ENCODE measurements at regions not wholly inside any gene's neighbourhood (a gene's known extent, or its start where the extent isn't known, plus 50 kb on each side); places are given as distances from the start of the nearest gene placed in this dataset.

DNA sequence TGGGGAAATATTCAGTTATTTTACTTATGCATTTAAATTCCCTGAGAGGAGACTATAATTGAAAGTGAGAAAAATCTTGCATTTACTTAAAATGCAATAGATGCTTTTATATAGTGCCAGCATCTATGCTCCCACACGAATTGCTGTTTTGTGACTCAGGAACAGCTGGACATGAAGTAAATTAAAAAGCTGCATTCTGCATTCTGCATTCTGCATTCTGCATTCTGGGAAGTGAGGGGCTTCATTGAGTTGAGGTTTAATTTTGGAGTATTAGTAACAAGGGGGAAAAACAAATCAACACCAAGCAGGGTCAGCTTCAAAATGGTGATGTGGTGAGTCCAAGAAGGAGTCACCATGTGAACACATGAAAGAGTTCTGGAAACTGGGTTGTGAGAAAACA, 101.2 kb downstream of the C12orf50 start:
- CTCF ChIA-PET = no interaction called here
- H3K4me2 ChIP-seq (ENCODE audit: insufficient read depth, low read length) = no peak overlapping the region
- H3K9me3 ChIP-seq (replicated peaks; ENCODE audit: control insufficient read depth, insufficient read depth, low read length) = no peaks in the 10 kb centered on the region
- H3K36me3 ChIP-seq (ENCODE audit: control insufficient read depth in 2 of 2, extremely low read depth in 1 of 2, insufficient read depth in 2 of 2, low read length in 2 of 2) = no peaks in the 10 kb centered on the region
- no peak overlapping the region for H3K27ac ChIP-seq (ENCODE audit: insufficient read depth, low read depth, low read length)
- dilution Hi-C loops (cut with MboI; ENCODE audit: extremely low pct_ligation_motif_present, low sequenced_read_pairs) (no loop called here), intact Hi-C loops (cut with micrococcal nuclease) (no loop called here)
- TF ChIP-seq MYC (IDR thresholded peaks at IDR 0.05; ENCODE audit: low read depth, low read length) = no peak
- H4K20me1 ChIP-seq (replicated peaks; ENCODE audit: control insufficient read depth, extremely low read depth, insufficient read depth, low read length) = no peaks in the 10 kb centered on the region
- H3K9me1 ChIP-seq (replicated peaks; ENCODE audit: control insufficient read depth, extremely low read depth, insufficient read depth, low read length) = no peaks in the 10 kb centered on the region
- no peaks in the 10 kb centered on the region for H3K4me1 ChIP-seq (ENCODE audit: control insufficient read depth, extremely low read depth, insufficient read depth, low read length)
- no peak overlapping the region for H3K9ac ChIP-seq (replicated peaks; ENCODE audit: extremely low read depth, insufficient read depth, low read length)
- H3K79me2 ChIP-seq (ENCODE audit: control insufficient read depth, insufficient read depth, low read length) = no peaks in the 10 kb centered on the region
- POLR2A ChIA-PET = no interaction called here
- DNase-seq (ENCODE audit: low read depth, low spot score) (no peak), FAIRE-seq (no peak)
- H3K4me3 ChIP-seq (replicated peaks in 1 of 3; ENCODE audit: insufficient read depth in 1 of 3, low read depth in 1 of 3, low read length in 3 of 3) = no peak overlapping the region
- no TSS peak for BruUV-seq (replicated peaks)
- no peaks in the 10 kb centered on the region for H3K27me3 ChIP-seq (ENCODE audit: control insufficient read depth in 2 of 2, insufficient read depth in 2 of 2, low read length in 2 of 2)
- H2AFZ ChIP-seq (ENCODE audit: low read depth, low read length) = no peak overlapping the region

DNA sequence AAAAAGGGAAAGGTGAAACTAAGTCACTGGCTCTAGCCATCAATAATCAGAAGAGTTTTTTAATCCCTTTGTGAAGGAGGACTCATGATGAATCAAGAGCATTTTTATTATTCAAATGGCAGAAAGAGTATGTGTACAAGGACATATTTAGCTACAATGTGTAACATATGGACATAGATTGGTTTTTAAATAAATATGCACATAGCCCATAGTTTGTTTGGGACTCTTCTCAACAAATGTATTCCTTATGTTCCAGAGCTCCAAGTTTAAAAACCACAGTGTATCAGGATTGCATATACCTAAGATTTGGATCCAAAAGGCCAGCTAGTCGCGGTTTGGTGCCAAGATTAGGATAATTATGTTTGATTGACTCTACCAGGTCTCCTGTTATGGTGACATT, 104.2 kb downstream of the C12orf50 start:
- BruUV-seq (replicated peaks) = no TSS peak
- CTCF ChIA-PET = interaction anchor here (0.8 to 2.9 kb wide), 2 partner anchors 9 to 14 kb away, joined by 4 to 8 read pairs; no protein-coding TSS in a partner anchor
- intact Hi-C loops (cut with micrococcal nuclease) = no loop called here

More for the DNA sequence above, 104.2 kb downstream of the C12orf50 start:
- Histone ChIP-seq H3K9ac (replicated peaks; ENCODE audit: extremely low read depth, insufficient read depth, low read length) (no peak overlapping the region), H2AFZ (ENCODE audit: low read depth, low read length) (no peak overlapping the region), H3K9me3 (replicated peaks; ENCODE audit: control insufficient read depth, insufficient read depth, low read length) (no peaks in the 10 kb centered on the region), H3K79me2 (ENCODE audit: control insufficient read depth, insufficient read depth, low read length) (no peaks in the 10 kb centered on the region), H4K20me1 (replicated peaks; ENCODE audit: control insufficient read depth, extremely low read depth, insufficient read depth, low read length) (no peaks in the 10 kb centered on the region), H3K4me2 (ENCODE audit: insufficient read depth, low read length) (no peak overlapping the region), H3K4me3 (replicated peaks in 1 of 3; ENCODE audit: insufficient read depth in 1 of 3, low read depth in 1 of 3, low read length in 3 of 3) (no peak overlapping the region), H3K9me1 (replicated peaks; ENCODE audit: control insufficient read depth, extremely low read depth, insufficient read depth, low read length) (no peaks in the 10 kb centered on the region), H3K27me3 (ENCODE audit: control insufficient read depth in 2 of 2, insufficient read depth in 2 of 2, low read length in 2 of 2) (no peaks in the 10 kb centered on the region), H3K36me3 (ENCODE audit: control insufficient read depth in 2 of 2, extremely low read depth in 1 of 2, insufficient read depth in 2 of 2, low read length in 2 of 2) (no peaks in the 10 kb centered on the region), H3K4me1 (ENCODE audit: control insufficient read depth, extremely low read depth, insufficient read depth, low read length) (no peaks in the 10 kb centered on the region), H3K27ac (ENCODE audit: insufficient read depth, low read depth, low read length) (no peak overlapping the region)
- no peak for DNase-seq (ENCODE audit: low read depth, low spot score)
- no peak for FAIRE-seq
- TF ChIP-seq GATA2 (IDR thresholded peaks at IDR 0.05; ENCODE audit: insufficient read depth, insufficient read length, low read depth, low read length) = no peak
- TF ChIP-seq MYC (IDR thresholded peaks at IDR 0.05; ENCODE audit: low read depth, low read length) = no peak
- TF ChIP-seq EZH2 (IDR thresholded peaks at IDR 0.05; ENCODE audit: borderline replicate concordance, low read depth, low read length, severe bottlenecking) = no peak
- TF ChIP-seq, protein P1, sequence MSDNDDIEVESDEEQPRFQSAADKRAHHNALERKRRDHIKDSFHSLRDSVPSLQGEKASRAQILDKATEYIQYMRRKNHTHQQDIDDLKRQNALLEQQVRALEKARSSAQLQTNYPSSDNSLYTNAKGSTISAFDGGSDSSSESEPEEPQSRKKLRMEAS (IDR thresholded peaks at IDR 0.05; ENCODE audit: insufficient read depth, insufficient read length) = no peak
- TF ChIP-seq, protein P2, sequence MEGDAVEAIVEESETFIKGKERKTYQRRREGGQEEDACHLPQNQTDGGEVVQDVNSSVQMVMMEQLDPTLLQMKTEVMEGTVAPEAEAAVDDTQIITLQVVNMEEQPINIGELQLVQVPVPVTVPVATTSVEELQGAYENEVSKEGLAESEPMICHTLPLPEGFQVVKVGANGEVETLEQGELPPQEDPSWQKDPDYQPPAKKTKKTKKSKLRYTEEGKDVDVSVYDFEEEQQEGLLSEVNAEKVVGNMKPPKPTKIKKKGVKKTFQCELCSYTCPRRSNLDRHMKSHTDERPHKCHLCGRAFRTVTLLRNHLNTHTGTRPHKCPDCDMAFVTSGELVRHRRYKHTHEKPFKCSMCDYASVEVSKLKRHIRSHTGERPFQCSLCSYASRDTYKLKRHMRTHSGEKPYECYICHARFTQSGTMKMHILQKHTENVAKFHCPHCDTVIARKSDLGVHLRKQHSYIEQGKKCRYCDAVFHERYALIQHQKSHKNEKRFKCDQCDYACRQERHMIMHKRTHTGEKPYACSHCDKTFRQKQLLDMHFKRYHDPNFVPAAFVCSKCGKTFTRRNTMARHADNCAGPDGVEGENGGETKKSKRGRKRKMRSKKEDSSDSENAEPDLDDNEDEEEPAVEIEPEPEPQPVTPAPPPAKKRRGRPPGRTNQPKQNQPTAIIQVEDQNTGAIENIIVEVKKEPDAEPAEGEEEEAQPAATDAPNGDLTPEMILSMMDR (IDR thresholded peaks at IDR 0.05; ENCODE audit: extremely low read depth in 1 of 2, insufficient read depth in 1 of 2, low read depth in 1 of 2, low read length in 2 of 2) = no peak
- no peak for TF ChIP-seq JUN (IDR thresholded peaks at IDR 0.05; ENCODE audit: borderline replicate concordance, insufficient read depth, insufficient read length, low read depth)
- TF ChIP-seq POLR2A (IDR thresholded peaks at IDR 0.05; ENCODE audit: low read depth, low read length) = no peak
- no peak for TF ChIP-seq FOS (IDR thresholded peaks at IDR 0.05; ENCODE audit: borderline replicate concordance, insufficient read depth, low read length)
- TF ChIP-seq POLR2AphosphoS5 (IDR thresholded peaks at IDR 0.05; ENCODE audit: insufficient read depth, low read depth, low read length) = no peak
- dilution Hi-C loops (cut with MboI; ENCODE audit: extremely low pct_ligation_motif_present, low sequenced_read_pairs) = no loop called here
- POLR2A ChIA-PET = no interaction called here

All from endothelial cell of umbilical vein (primary cell).